DOHH2 (cell line): ENCODE measurements at regions not wholly inside any gene's neighbourhood (a gene's known extent, or its start where the extent isn't known, plus 50 kb on each side); places are given as distances from the start of the nearest gene placed in this dataset.

Experiments
- H3F3A ChIP-seq: fragments of 200-600 bp; sonication (generic), shearing (Covaris generic); 2 replicates; pipeline ENCODE4 v1.6.0; 2016; ENCODE audit warnings: antibody characterized with exemption, mild to moderate bottlenecking; ENCODE audit not compliant: control insufficient read depth, insufficient read depth
- H3K27ac ChIP-seq: fragments of 200-600 bp; sonication (generic); 2 replicates; pipeline ENCODE4 v1.5.1; 2014; ENCODE audit warnings: low read depth, mild to moderate bottlenecking, low read length, moderate library complexity
- H3K27me3 ChIP-seq: fragments of 200-600 bp; sonication (generic); 2 replicates; pipeline ENCODE4 v1.6.1; 2014; ENCODE audit warnings: mild to moderate bottlenecking, low read length, mixed read lengths; ENCODE audit not compliant: control insufficient read depth
- H3K36me3 ChIP-seq: fragments of 200-600 bp; sonication (generic); 2 replicates; pipeline ENCODE4 v1.6.1; 2014; ENCODE audit warnings: mild to moderate bottlenecking, low read length, moderate library complexity, mixed read lengths; ENCODE audit not compliant: control insufficient read depth
- H3K4me1 ChIP-seq: fragments of 200-600 bp; sonication (generic); 2 replicates; pipeline ENCODE4 v1.6.1; 2014; ENCODE audit warnings: mild to moderate bottlenecking, low read length, mixed read lengths; ENCODE audit not compliant: control insufficient read depth
- H3K4me2 ChIP-seq: fragments of 200-600 bp; sonication (generic); 2 replicates; pipeline ENCODE4 v1.6.0; 2014; ENCODE audit warnings: mild to moderate bottlenecking, low read length, moderate library complexity
- H3K4me3 ChIP-seq: fragments of 200-600 bp; sonication (generic); 2 replicates; pipeline ENCODE4 v1.5.1; 2014; ENCODE audit warnings: mild to moderate bottlenecking, low read length, mixed read lengths
- H3K79me2 ChIP-seq: fragments of 200-600 bp; sonication (generic); 2 replicates; pipeline ENCODE4 v1.6.1; 2014; ENCODE audit warnings: mild to moderate bottlenecking, low read length, mixed read lengths; ENCODE audit not compliant: control insufficient read depth
- H3K9me2 ChIP-seq: fragments of 200-600 bp; sonication (generic); replicated peaks from 2 replicates; pipeline ENCODE4 v1.6.1; 2014; ENCODE audit warnings: mild to moderate bottlenecking, low read length, mixed read lengths; ENCODE audit not compliant: control insufficient read depth
- H3K9me3 ChIP-seq: fragments of 200-600 bp; sonication (generic); 2 replicates; pipeline ENCODE4 v1.6.1; 2014; ENCODE audit warnings: antibody characterized with exemption, low read length, mixed read lengths; ENCODE audit not compliant: control insufficient read depth, insufficient read depth
- H4K20me1 ChIP-seq: fragments of 200-600 bp; sonication (generic); 2 replicates; pipeline ENCODE4 v1.6.0; 2014; ENCODE audit warnings: low read depth, mild to moderate bottlenecking, antibody characterized with exemption, low read length, moderate library complexity; ENCODE audit not compliant: control insufficient read depth, insufficient read depth
- CTCF ChIP-seq: fragments of 200-600 bp; sonication (generic); IDR thresholded peaks from one replicate; pipeline ENCODE4 v1.5.1; 2014; ENCODE audit warnings: antibody characterized with exemption, mild to moderate bottlenecking, low read depth, low read length; ENCODE audit not compliant: poor library complexity, severe bottlenecking
- EZH2phosphoT487 ChIP-seq: fragments of 200-600 bp; sonication (generic); IDR thresholded peaks from 2 replicates; pipeline ENCODE4 v1.6.1; 2017; ENCODE audit warnings: borderline replicate concordance, mild to moderate bottlenecking, antibody characterized with exemption, low read length, moderate library complexity, mixed read lengths

- H3K4me3 ChIP-seq, result no peak overlapping the region
- no peaks in the 10 kb centered on the region for H3F3A ChIP-seq
- TF ChIP-seq EZH2phosphoT487, result no peak
- TF ChIP-seq CTCF, result no peak
- no peak overlapping the region for H3K4me2 ChIP-seq
- H3K27me3 ChIP-seq, result 0 out of 2 replicates have a peak, but pooled peaks cover 4% of the 10 kb centered on the region
- H3K9me2 ChIP-seq, result no peaks in the 10 kb centered on the region
- no peaks in the 10 kb centered on the region for H3K9me3 ChIP-seq
- no peaks in the 10 kb centered on the region for H3K79me2 ChIP-seq
- H3K36me3 ChIP-seq, result no peaks in the 10 kb centered on the region
- no peak overlapping the region for H3K27ac ChIP-seq
- H3K4me1 ChIP-seq, result no peaks in the 10 kb centered on the region
- no peaks in the 10 kb centered on the region for H4K20me1 ChIP-seq
Measured at GRCh38 chr5:152511531-152512132, 106.6 kb upstream of the NMUR2 start.

- H3F3A ChIP-seq, result no peaks in the 10 kb centered on the region
- no peaks in the 10 kb centered on the region for H3K9me2 ChIP-seq
- H3K27ac ChIP-seq, result no peak overlapping the region
- H3K4me3 ChIP-seq, result no peak overlapping the region
- H3K27me3 ChIP-seq, result 0 out of 2 replicates have a peak, but pooled peaks cover under 1% of the 10 kb centered on the region
- no peak overlapping the region for H3K4me2 ChIP-seq
- H3K9me3 ChIP-seq, result no peaks in the 10 kb centered on the region
- H4K20me1 ChIP-seq, result no peaks in the 10 kb centered on the region
- no peaks in the 10 kb centered on the region for H3K4me1 ChIP-seq
- TF ChIP-seq CTCF, result peak; percentile 62
- no peak for TF ChIP-seq EZH2phosphoT487
- H3K36me3 ChIP-seq, result no peaks in the 10 kb centered on the region
- no peaks in the 10 kb centered on the region for H3K79me2 ChIP-seq
Measured at GRCh38 chr5:152514827-152515397, 109.8 kb upstream of the NMUR2 start.

- H3K4me1 ChIP-seq, result no peaks in the 10 kb centered on the region
- H3K36me3 ChIP-seq, result no peaks in the 10 kb centered on the region
- no peaks in the 10 kb centered on the region for H3K9me3 ChIP-seq
- no peaks in the 10 kb centered on the region for H4K20me1 ChIP-seq
- no peak overlapping the region for H3K4me2 ChIP-seq
- no peaks in the 10 kb centered on the region for H3F3A ChIP-seq
- H3K9me2 ChIP-seq, result no peaks in the 10 kb centered on the region
- no peak overlapping the region for H3K4me3 ChIP-seq
- H3K27me3 ChIP-seq, result no peaks in the 10 kb centered on the region
- H3K27ac ChIP-seq, result no peak overlapping the region
- no peaks in the 10 kb centered on the region for H3K79me2 ChIP-seq
- TF ChIP-seq CTCF, result no peak
- no peak for TF ChIP-seq EZH2phosphoT487
Measured at GRCh38 chr5:152523964-152524363, 118.9 kb upstream of the NMUR2 start.
